H1 (cell line): ENCODE measurements at regions not wholly inside any gene's neighbourhood (a gene's known extent, or its start where the extent isn't known, plus 50 kb on each side); places are given as distances from the start of the nearest gene placed in this dataset.

Experiments used
- CTCF ChIA-PET: fragments of 300-600 bp; sonication (Branson Sonifier 250); formaldehyde crosslinking; loops from one replicate; lab custom pipeline; 2021; ENCODE audit not compliant: partially characterized antibody; lab: Charles Lee
- POLR2A ChIA-PET: fragments of 300-600 bp; sonication (Branson Sonifier 250); formaldehyde crosslinking; loops from one replicate; lab custom pipeline; 2021; ENCODE audit warnings: inconsistent platforms; ENCODE audit not compliant: partially characterized antibody; lab: Charles Lee
- DNase-seq, 2 experiments: peaks; one replicate each; pipeline versions ENCODE4 v3.0.0 to v3.0.0-alpha.2; 2010 to 2022; ENCODE audit warnings: low spot score in 2 of 2, low read depth in 1 of 2, mixed read lengths in 1 of 2
- FAIRE-seq: peaks from 2 replicates; lab custom pipeline; 2011; peaks lifted over from hg19 to GRCh38; lab: Jason Lieb, UNC
- H2AFZ ChIP-seq: 2 replicates; pipeline ENCODE4 v1.8.1; 2012; ENCODE audit warnings: low read length, inconsistent platforms
- H2AK5ac ChIP-seq: 2 replicates; pipeline ENCODE4 v1.6.1; 2013; ENCODE audit warnings: low read depth, low read length
- H2BK120ac ChIP-seq: replicated peaks from 2 replicates; pipeline ENCODE3; 2013; ENCODE audit warnings: low read depth, low read length, inconsistent platforms
- H2BK12ac ChIP-seq: 2 replicates; pipeline ENCODE4 v1.6.1; 2013; ENCODE audit warnings: low read depth, low read length
- H2BK15ac ChIP-seq: 2 replicates; pipeline ENCODE4 v1.6.1; 2013; ENCODE audit warnings: low read length
- H2BK20ac ChIP-seq: 2 replicates; pipeline ENCODE4 v1.6.1; 2013; ENCODE audit warnings: low read length
- H2BK5ac ChIP-seq: 2 replicates; pipeline ENCODE4 v1.6.1; 2013; ENCODE audit warnings: low read depth, low read length
- H3K14ac ChIP-seq: 2 replicates; pipeline ENCODE4 v1.6.1; 2013; ENCODE audit warnings: inconsistent platforms; ENCODE audit not compliant: insufficient read length
- H3K18ac ChIP-seq: 2 replicates; pipeline ENCODE4 v1.6.1; 2013; ENCODE audit warnings: low read length; ENCODE audit errors: extremely low read depth
- H3K23ac ChIP-seq: 2 replicates; pipeline ENCODE4 v1.6.1; 2013; ENCODE audit warnings: inconsistent platforms; ENCODE audit not compliant: insufficient read length
- H3K23me2 ChIP-seq: 2 replicates; pipeline ENCODE4 v1.6.1; 2013; ENCODE audit warnings: low read depth, low read length
- H3K27ac ChIP-seq: 2 replicates; pipeline ENCODE4 v1.6.1; 2011; ENCODE audit warnings: low read depth, low read length, inconsistent platforms
- H3K27me3 ChIP-seq, 4 experiments: replicated peaks in 1 of 4; 1 replicate in 1 of 4; 2 replicates in 3 of 4; pipeline versions ENCODE4 v1.6.1 to v1.8.1; 2011 to 2013; ENCODE audit warnings: low read length in 3 of 4, mild to moderate bottlenecking in 3 of 4, inconsistent platforms in 2 of 4, mixed read lengths in 2 of 4, moderate library complexity in 1 of 4; ENCODE audit not compliant: control insufficient read depth in 3 of 4, insufficient read depth in 3 of 4; ENCODE audit errors: extremely low read depth in 1 of 4
- H3K36me3 ChIP-seq, 4 experiments: 2 replicates each; pipeline versions ENCODE4 v1.6.1 to v1.8.1; 2011 to 2013; ENCODE audit warnings: mild to moderate bottlenecking in 4 of 4, low read length in 3 of 4, moderate library complexity in 2 of 4, control low read depth in 1 of 4, inconsistent platforms in 1 of 4; ENCODE audit not compliant: insufficient read depth in 4 of 4, control insufficient read depth in 2 of 4
- H3K4ac ChIP-seq: replicated peaks from 2 replicates; pipeline ENCODE3; 2013; ENCODE audit warnings: low read length, low read depth, mixed read lengths, inconsistent platforms; ENCODE audit not compliant: insufficient read length
- H3K4me1 ChIP-seq, 4 experiments: replicated peaks in 1 of 4; 1 replicate in 1 of 4; 2 replicates in 3 of 4; pipeline versions ENCODE4 v1.6.1 to v1.8.1; 2011 to 2013; ENCODE audit warnings: low read length in 3 of 4, inconsistent platforms in 2 of 4, mixed read lengths in 1 of 4; ENCODE audit not compliant: insufficient read depth in 4 of 4, control insufficient read depth in 3 of 4
- H3K4me2 ChIP-seq, 2 experiments: 2 replicates each; pipeline versions ENCODE4 v1.6.1 to v1.8.1; 2011 to 2013; ENCODE audit warnings: low read depth in 2 of 2, low read length in 2 of 2, control low read depth in 1 of 2, inconsistent platforms in 1 of 2, mild to moderate bottlenecking in 1 of 2; ENCODE audit not compliant: insufficient read depth in 1 of 2
- H3K4me3 ChIP-seq, 4 experiments: fragments of 200-600, 300-600 bp in 1 of 4; sonication (generic), shearing (Covaris generic), sonication (Bioruptor Twin) in 1 of 4; 2 replicates each; pipeline versions ENCODE4 v1.5.1 to v1.8.1; 2011 to 2016; ENCODE audit warnings: low read length in 4 of 4, low read depth in 3 of 4, control low read depth in 2 of 4, inconsistent platforms in 2 of 4, mild to moderate bottlenecking in 2 of 4, mixed read lengths in 1 of 4, moderate library complexity in 1 of 4; ENCODE audit not compliant: insufficient read depth in 2 of 4; ENCODE audit errors: extremely low read depth in 1 of 4
- H3K56ac ChIP-seq: replicated peaks from 2 replicates; pipeline ENCODE3; 2013; ENCODE audit warnings: low read depth, mild to moderate bottlenecking, mixed read lengths, low read length, inconsistent platforms; ENCODE audit not compliant: insufficient read length
- H3K79me1 ChIP-seq: 2 replicates; pipeline ENCODE4 v1.6.1; 2013; ENCODE audit warnings: low read depth, low read length, control low read depth
- H3K79me2 ChIP-seq, 2 experiments: 2 replicates each; pipeline versions ENCODE4 v1.6.1 to v1.8.1; 2012 to 2013; ENCODE audit warnings: low read length in 2 of 2, mild to moderate bottlenecking in 2 of 2, inconsistent platforms in 1 of 2; ENCODE audit not compliant: insufficient read depth in 2 of 2, control insufficient read depth in 1 of 2
- H3K9ac ChIP-seq, 4 experiments: replicated peaks in 1 of 4; 1 replicate in 1 of 4; 2 replicates in 3 of 4; pipeline versions ENCODE4 v1.6.1 to v1.8.1; 2011 to 2013; ENCODE audit warnings: low read depth in 3 of 4, low read length in 3 of 4, control low read depth in 2 of 4, mild to moderate bottlenecking in 2 of 4, moderate library complexity in 2 of 4, inconsistent platforms in 1 of 4; ENCODE audit errors: extremely low read depth in 1 of 4
- H3K9me3 ChIP-seq, 2 experiments: 2 replicates each; pipeline versions ENCODE4 v1.6.1 to v1.8.1; 2012 to 2013; ENCODE audit warnings: mild to moderate bottlenecking in 2 of 2, moderate library complexity in 2 of 2, control low read depth in 1 of 2, inconsistent platforms in 1 of 2, low read depth in 1 of 2, low read length in 1 of 2, mixed read lengths in 1 of 2; ENCODE audit not compliant: insufficient read depth in 2 of 2
- H4K20me1 ChIP-seq, 2 experiments: replicated peaks in 1 of 2; 2 replicates each; pipeline versions ENCODE3 to v1.8.1; 2011 to 2013; ENCODE audit warnings: inconsistent platforms in 2 of 2, low read length in 2 of 2, mild to moderate bottlenecking in 1 of 2; ENCODE audit not compliant: insufficient read depth in 2 of 2, control insufficient read depth in 1 of 2
- H4K5ac ChIP-seq: 2 replicates; pipeline ENCODE4 v1.6.1; 2013; ENCODE audit warnings: low read length, low read depth, mixed read lengths, inconsistent platforms; ENCODE audit not compliant: insufficient read length
- H4K8ac ChIP-seq: 2 replicates; pipeline ENCODE4 v1.8.0; 2013; ENCODE audit warnings: mild to moderate bottlenecking, moderate library complexity, low read length, inconsistent platforms; ENCODE audit not compliant: insufficient read depth; ENCODE audit errors: extremely low read depth
- H4K91ac ChIP-seq: replicated peaks from 2 replicates; pipeline ENCODE3; 2013; ENCODE audit warnings: low read length, mixed read lengths, inconsistent platforms; ENCODE audit not compliant: insufficient read length
- PHF8 ChIP-seq: fragments of 200-600 bp; sonication (generic); conservative IDR thresholded peaks from 2 replicates; pipeline ENCODE4 v1.7.1; 2012; ENCODE audit warnings: low read depth, mild to moderate bottlenecking, inconsistent platforms, low read length, moderate library complexity
- TEAD4 ChIP-seq: IDR thresholded peaks from 2 replicates; pipeline ENCODE4 v1.6.1; 2012; ENCODE audit warnings: low read depth, low read length, inconsistent platforms, mixed read lengths
- WGBS, 2 experiments: shearing (Covaris generic) in 1 of 2; methylation state at CpG; one replicate each; pipeline versions ENCODE4 v1.1.6 to v1.1.7; 2013 to 2015; ENCODE audit warnings: low lambda C conversion rate in 2 of 2, mixed read lengths in 2 of 2, inconsistent platforms in 1 of 2, low coverage in 1 of 2, missing lambda C conversion rate in 1 of 2; ENCODE audit not compliant: insufficient replicate concordance in 2 of 2, insufficient coverage in 1 of 2, insufficient read length in 1 of 2; ENCODE audit errors: extremely low coverage in 1 of 2, missing lambda C conversion rate in 1 of 2; 5-methylcytosine and 5-hydroxymethylcytosine counted together

GRCh38 chr5:73393611-73394489 lies 54.7 kb downstream of the FOXD1 start:
- no peaks in the 10 kb centered on the region; a peak in 1 of 7 replicates for H3K27me3 ChIP-seq
- H2BK5ac ChIP-seq, result no peak overlapping the region
- H3K4me1 ChIP-seq, result no peaks in the 10 kb centered on the region
- H3K4me2 ChIP-seq, result no peak overlapping the region
- H4K91ac ChIP-seq, result no peak overlapping the region
- no peaks in the 10 kb centered on the region for H3K23me2 ChIP-seq
- no peak overlapping the region for H2BK120ac ChIP-seq
- H3K56ac ChIP-seq, result no peak overlapping the region
- H3K14ac ChIP-seq, result no peak overlapping the region
- H3K9ac ChIP-seq, result no peak overlapping the region
- H4K20me1 ChIP-seq, result no peaks in the 10 kb centered on the region
- no peaks in the 10 kb centered on the region for H3K36me3 ChIP-seq
- no peak for FAIRE-seq
- H4K5ac ChIP-seq, result no peak overlapping the region
- H3K18ac ChIP-seq, result no peak overlapping the region
- ChIA-PET CTCF (interaction anchor here (0.7 to 1.8 kb wide), 4 partner anchors 11 to 163 kb away, joined by 3 to 5 read pairs (median 4); no protein-coding TSS in a partner anchor), POLR2A (interaction anchor here (0.8 kb wide), 2 partner anchors 10 to 22 kb away, joined by 3 read pairs; no protein-coding TSS in a partner anchor)
- 98% methylated on average over 2 of the region's 2 CpGs; no CpG with 5 or more reads in 1 of the 2 experiments for WGBS, 2 experiments
- no peaks in the 10 kb centered on the region for H3K79me2 ChIP-seq
- no peaks in the 10 kb centered on the region for H3K9me3 ChIP-seq
- H3K4me3 ChIP-seq, result no peak overlapping the region
- no peak overlapping the region for H2BK20ac ChIP-seq
- H4K8ac ChIP-seq, result no peak overlapping the region
- no peak overlapping the region for H3K27ac ChIP-seq
- H3K4ac ChIP-seq, result no peak overlapping the region
- H2BK12ac ChIP-seq, result no peak overlapping the region
- H3K79me1 ChIP-seq, result no peaks in the 10 kb centered on the region
- DNase-seq, result no peak
- no peak overlapping the region for H2BK15ac ChIP-seq
- H2AK5ac ChIP-seq, result no peak overlapping the region
- TF ChIP-seq TEAD4, result 0 out of 2 replicates have a peak, but pooled peaks have one; percentile 5
- no peak for TF ChIP-seq PHF8
- no peak overlapping the region for H2AFZ ChIP-seq
- H3K23ac ChIP-seq, result no peak overlapping the region
